ENCODE measurements at regions not wholly inside any gene's neighbourhood (a gene's known extent, or its start where the extent isn't known, plus 50 kb on each side); places are given as distances from the start of the nearest gene placed in this dataset.
"Not testable (repeated sequence)": the region's sequence is repeated elsewhere in the genome, so short reads cannot be mapped to it uniquely, and the experiment has no call there.

DNA sequence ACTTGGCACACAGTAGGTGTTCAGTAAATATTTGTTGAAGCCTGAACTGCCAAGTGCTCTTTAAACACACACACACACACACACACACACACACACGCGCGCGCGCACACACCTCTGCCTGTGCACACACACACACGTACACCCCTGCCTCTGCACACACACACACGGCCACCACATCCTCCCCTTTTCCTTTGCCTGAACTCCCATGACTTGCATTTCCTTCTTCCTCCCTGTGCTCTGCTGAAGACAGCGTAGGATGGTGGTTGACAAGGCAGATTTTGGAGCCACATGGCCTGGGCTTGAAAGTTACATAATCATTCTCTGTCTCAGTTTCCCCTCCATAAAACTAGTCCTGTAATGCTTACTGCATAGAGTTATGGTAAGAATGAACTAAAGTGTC, 712.3 kb downstream of the PTPRU start:
- DNase-seq, result no peak

DNA sequence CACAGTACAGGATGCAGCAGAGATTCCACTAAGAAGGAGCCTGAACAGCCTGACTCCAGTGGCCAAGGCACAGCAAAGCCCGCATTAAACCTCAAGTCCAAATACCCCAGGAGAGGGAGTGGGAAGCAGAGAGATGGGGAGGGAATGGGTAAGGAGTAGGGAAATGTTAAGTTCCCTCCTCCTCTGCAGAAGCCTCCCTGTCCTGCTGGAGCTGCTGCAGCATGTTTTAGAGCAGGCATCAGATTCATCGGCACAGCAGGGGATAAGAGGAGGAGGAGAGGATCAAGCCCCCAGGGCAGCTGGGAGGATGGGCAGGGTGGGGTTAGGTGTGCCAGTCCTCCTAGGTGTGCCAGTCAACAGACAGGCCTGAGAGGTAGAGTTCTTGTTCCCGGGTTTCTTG, 709.7 kb downstream of the PTPRU start:
- DNase-seq, result no peak

GRCh38 chr1:29945426-29945825, 709.1 kb downstream of the PTPRU start:
- DNase-seq, result no peak

DNA sequence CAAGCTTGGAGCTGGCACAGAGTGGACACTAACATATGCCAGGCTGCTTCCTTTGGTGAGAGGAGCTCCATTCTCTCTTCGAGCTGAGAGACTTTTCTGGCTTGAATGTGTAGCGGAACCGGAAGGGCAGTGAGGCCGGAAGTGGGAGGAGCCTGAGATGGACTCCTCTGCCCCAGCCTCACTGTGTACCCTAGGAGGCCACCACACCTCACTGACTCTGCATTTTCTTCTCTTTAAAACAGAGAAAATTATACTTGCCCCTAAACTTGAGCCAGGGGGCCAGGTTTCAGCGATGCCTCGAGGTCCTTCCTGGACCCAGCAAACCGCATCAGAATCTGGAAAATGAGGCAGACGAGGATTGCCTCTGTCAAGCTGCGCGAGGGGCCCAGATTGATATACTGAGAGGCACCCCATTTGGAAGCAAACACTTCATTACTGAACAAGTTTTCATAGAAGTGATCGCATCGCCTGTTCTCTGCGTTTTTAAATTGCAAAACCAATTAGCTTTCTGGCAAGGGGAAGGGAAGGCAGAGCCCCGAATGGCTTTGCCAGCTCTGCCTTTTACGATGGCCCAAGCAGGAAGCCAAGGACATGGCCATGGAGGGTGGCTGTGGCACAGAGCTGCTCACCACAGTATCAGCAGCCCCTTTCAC, 708.1 kb downstream of the PTPRU start:
- no peak for DNase-seq

- no peak for DNase-seq
Observed at GRCh38 chr1:29943034-29943433, 706.7 kb downstream of the PTPRU start.

GRCh38 chr1:29939079-29939478, 702.8 kb downstream of the PTPRU start:
- DNase-seq, result no peak

GRCh38 chr1:29937356-29937755, 701.0 kb downstream of the PTPRU start:
- no peak for DNase-seq

GRCh38 chr1:29936031-29936544, 699.8 kb downstream of the PTPRU start:
- no peak for DNase-seq

- no peak for DNase-seq
Observed at GRCh38 chr1:29934255-29934772, 698.0 kb downstream of the PTPRU start.

DNA sequence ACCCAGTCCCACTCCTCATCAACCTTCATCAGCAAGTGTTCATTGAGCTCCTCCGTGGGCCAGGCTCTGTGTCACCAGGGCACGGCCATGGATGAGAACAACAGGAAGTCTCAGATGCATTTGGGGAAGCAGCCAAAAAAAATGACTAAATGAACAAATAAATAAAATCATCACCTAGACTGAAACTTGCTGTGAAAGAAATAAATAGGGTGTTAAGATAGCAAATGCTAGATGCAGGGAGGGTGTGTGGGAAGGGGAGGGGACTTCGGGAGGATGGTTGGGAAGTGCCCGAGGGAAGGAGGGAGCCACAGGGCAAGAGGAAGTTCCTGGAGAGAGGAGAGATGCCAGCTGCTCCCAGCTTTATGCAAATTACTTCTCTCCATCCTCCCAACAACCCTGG, 696.7 kb downstream of the PTPRU start:
- DNase-seq, result no peak

DNA sequence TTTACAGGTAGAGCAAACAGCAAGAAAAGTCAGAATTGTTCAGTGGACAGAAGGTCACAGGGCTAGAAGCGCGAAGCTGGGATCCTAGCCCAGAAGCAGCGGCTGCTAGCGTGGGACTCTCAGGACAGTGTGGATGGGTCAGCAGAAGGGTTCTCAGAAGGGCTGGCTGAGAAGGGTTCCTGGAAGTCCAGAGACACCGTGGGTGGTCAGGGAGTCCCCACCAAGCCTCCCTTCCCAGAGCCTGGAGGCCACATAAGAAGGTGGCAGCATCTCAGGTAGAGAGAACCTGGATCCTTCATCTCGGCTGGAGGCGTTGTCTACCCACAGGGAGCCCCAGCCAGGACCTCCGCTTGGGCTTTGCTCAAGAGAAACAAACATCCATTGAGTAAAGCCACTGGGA, 696.3 kb downstream of the PTPRU start:
- no peak for DNase-seq

DNA sequence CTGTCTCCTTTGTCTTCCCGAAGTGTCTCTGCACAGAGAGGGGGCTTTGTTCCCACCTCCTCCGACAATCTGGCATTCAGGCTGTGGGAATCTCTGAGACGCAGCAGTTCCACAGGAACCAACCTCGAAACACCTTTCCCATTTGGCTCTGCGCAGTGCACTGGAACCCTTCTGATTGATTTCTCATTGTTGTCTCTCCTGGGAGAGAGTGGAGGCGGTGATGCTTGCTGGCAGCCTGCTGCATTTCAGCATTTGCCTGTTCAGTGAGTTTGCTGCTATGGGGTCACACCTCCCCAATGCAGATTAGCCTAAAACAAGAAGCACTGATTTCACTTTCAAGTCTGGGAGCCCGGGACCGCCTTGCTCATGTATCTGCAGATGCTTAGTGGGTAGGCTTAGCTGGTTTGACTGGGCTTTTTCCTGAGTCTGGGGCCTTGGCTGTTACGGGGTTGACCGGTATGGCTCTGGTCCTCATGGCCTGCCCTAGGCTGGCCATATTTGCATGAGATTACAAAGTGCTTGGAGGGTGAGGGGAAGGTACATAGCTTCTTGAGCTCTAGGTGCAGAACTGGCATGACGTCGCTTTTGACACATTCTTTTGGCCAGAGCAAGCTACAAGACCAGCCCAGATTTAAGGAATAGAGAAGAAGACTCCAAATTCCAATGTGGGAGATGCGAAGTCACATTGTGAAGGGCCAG, 695.3 kb downstream of the PTPRU start:
- no peak for DNase-seq

DNA sequence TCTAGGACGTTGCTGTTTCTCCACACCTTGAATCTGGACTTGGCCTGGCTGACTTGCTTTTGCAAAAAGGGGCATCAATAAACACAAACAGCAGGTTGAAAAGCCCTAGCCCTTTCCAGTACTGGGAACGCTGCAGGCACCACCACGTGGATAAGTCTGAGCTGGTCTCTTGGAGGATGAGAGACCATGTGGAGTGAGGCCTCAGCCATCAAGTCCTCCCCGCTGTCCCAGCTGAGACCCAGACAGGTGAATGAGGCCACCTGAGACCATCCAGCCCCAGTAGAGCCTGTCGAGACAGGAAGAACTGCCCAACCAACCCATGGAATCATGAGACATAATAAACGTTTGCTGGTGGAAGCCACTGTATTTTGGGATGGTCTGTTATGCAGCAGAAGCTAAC, 688.7 kb downstream of the PTPRU start:
- DNase-seq, result no peak

DNA sequence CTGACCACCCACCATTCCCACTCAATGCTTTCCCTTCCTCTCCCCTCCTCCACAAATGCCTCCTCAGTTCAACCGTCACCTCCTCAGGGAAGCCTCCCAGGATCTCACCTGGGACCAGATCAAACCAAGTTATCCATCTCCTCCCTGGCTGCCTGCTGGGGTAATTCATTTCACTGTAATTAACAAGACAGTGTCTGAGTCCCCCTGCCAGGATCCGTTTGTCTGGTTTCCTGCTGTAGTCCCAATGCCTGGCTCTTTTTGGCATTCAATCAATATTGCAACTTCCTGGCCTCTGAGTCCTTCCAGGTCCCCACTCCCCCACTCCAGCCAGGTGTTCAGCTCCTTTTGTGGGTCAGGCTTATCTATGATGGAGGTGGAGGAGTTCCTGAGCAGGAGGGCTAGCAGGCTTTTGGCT, 687.7 kb downstream of the PTPRU start:
- no peak for DNase-seq

GRCh38 chr1:29921741-29922140, 685.4 kb downstream of the PTPRU start:
- no peak for DNase-seq

DNA sequence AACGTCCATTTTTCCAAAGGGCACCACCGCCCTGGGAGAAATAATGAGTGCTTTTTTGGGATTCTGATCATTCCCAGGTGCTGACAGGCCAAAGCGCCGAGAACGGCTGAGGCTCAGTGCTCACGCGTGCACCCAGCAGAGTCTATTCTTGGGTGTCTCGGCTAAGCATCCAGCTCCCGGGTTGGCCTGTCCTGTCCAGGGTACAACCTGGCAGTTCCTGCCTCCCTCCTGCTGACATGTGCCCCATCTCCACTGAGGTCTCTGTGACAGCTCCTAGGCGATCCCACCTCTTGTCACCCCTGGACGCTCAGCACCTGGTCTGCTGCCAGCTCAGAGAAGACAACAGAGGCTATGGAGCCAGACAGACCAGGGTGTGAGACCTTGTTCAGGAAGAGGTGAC, 684.5 kb downstream of the PTPRU start:
- DNase-seq, result no peak

- no peak for DNase-seq
Observed at GRCh38 chr1:29920316-29920715, 684.0 kb downstream of the PTPRU start.

GRCh38 chr1:29919041-29919440, 682.7 kb downstream of the PTPRU start:
- not testable (repeated sequence) for DNase-seq

DNA sequence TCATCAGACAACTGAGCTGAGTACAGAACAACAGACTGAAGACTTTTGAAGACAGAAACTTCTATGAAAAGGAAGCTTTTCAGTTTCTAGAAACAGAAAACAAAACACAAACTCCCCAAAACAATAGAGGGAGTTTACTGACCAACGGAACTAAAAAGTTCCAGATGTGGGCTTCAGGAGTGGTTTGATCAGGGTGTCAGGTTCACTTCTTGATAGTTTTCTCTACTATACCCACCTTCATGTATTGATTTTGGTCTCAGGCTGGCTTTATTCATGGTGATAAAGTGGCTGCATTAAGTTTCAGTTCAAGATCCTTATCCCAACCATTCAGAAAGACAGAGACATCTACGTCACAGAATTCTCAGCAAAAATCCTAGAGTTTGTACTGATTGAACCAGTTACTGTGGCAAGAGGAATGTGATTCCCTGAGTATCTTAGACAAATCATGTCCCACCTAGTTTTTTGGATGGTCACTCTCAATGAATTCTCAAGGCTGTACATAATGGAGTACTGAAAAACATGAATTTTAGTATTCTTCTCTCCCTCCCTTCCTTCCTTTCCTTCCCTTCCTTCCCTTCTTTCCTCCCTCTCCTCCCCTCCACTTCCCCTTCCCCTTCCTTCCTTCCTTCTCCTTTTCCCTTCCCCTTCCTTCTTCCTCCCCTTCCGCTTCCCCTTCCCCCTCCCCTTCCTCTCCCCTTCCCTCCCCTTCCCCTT, 680.5 kb downstream of the PTPRU start:
- DNase-seq, result no peak

- no peak for DNase-seq
Observed at GRCh38 chr1:29914936-29915335, 678.6 kb downstream of the PTPRU start.

- DNase-seq, result no peak
Observed at GRCh38 chr1:29912425-29912824, 676.1 kb downstream of the PTPRU start.

DNA sequence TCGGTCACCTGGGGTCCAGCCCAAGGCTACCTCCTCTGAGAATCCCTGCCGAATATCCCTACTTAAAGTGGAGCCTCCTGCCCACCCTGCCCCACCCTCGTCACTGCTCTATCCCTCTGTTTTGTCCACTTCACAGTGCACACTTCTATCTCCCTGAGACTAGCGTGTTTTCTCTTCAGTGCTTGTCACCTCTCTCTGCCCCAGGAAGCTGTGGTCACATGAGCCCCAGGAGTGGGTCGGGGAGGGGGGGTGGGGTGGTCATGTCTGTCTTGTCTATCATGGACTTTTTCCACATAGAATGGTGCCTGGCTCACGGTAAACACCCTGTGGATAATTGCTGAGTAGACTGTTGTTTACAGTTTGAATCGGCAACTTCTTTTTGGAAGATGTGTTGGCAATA, 673.6 kb downstream of the PTPRU start:
- DNase-seq, result no peak

DNA sequence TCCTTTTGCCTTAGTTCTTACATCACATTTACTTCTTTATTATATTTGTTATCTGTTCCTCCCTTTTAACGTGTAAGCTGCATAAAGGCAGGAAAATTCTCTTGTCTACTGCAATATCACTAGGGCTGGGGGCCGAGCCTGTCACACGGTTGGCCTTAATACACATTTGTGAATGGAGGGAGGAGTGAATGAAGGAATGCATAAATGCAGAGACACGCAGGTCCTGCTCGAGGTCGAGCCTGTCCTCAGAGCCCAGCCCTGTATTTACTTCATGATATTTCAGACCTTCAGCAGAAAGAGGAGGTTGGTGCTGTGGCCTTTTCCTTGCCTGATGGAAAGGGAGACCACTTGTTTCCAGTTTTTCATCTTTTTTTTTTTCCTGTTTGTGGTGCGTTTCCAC, 671.3 kb downstream of the PTPRU start:
- DNase-seq, result no peak
